Ishikawa (cell line): ENCODE measurements at regions not wholly inside any gene's neighbourhood (a gene's known extent, or its start where the extent isn't known, plus 50 kb on each side); places are given as distances from the start of the nearest gene placed in this dataset.

Experiments used
- CREB1 ChIP-seq: IDR thresholded peaks from 2 replicates; pipeline ENCODE4 v1.6.1; 2012; ENCODE audit warnings: low read depth
- EGR1 ChIP-seq: IDR thresholded peaks from 2 replicates; pipeline ENCODE4 v1.6.1; 2012
- EP300 ChIP-seq: IDR thresholded peaks from 2 replicates; pipeline ENCODE4 v1.6.1; 2012; ENCODE audit warnings: borderline replicate concordance
- FOXM1 ChIP-seq: IDR thresholded peaks from 2 replicates; pipeline ENCODE4 v1.6.1; 2012; ENCODE audit warnings: low read depth, borderline replicate concordance
- NFIC ChIP-seq: IDR thresholded peaks from 2 replicates; pipeline ENCODE4 v1.6.1; 2012
- REST ChIP-seq: IDR thresholded peaks from 2 replicates; pipeline ENCODE4 v1.6.1; 2012; ENCODE audit warnings: low read depth, mild to moderate bottlenecking
- TAF1 ChIP-seq: IDR thresholded peaks from 2 replicates; pipeline ENCODE4 v1.6.1; 2012; ENCODE audit warnings: low read depth, mild to moderate bottlenecking
- TEAD4 ChIP-seq: IDR thresholded peaks from 2 replicates; pipeline ENCODE4 v1.6.1; 2012
- USF1 ChIP-seq: IDR thresholded peaks from 2 replicates; pipeline ENCODE4 v1.6.1; 2012
- YY1 ChIP-seq: IDR thresholded peaks from 2 replicates; pipeline ENCODE4 v1.6.1; 2012; ENCODE audit warnings: low read depth

- TF ChIP-seq CREB1 (no peak), REST (no peak), NFIC (no peak), FOXM1 (no peak), EP300 (no peak), YY1 (no peak), USF1 (no peak), EGR1 (no peak), TAF1 (no peak), TEAD4 (no peak)
Observed at GRCh38 chr3:36210840-36211651, 169.3 kb upstream of the STAC start.
